Gastrocnemius medialis (tissue), 4 donors: ENCODE measurements at regions not wholly inside any gene's neighbourhood (a gene's known extent, or its start where the extent isn't known, plus 50 kb on each side); places are given as distances from the start of the nearest gene placed in this dataset.
"Not testable (repeated sequence)": the region's sequence is repeated elsewhere in the genome, so short reads cannot be mapped to it uniquely, and the experiment has no call there.

Source experiments
- CTCF ChIP-seq, 5 experiments: fragments of 450-650 bp in 3 of 5; fragments of 200-600 bp in 2 of 5; sonication (generic) in 2 of 5; IDR thresholded peaks in 4 of 5; conservative IDR thresholded peaks in 1 of 5; 1 replicate in 4 of 5; 2 replicates in 1 of 5; pipeline ENCODE4 v1.5.1; 2016 to 2019; ENCODE audit warnings: antibody characterized with exemption in 5 of 5, mild to moderate bottlenecking in 3 of 5, moderate library complexity in 3 of 5
- POLR2A ChIP-seq, 2 donors: fragments of 450-650 bp; IDR thresholded peaks; one replicate each; pipeline ENCODE4 v1.6.1; 2017; ENCODE audit warnings: antibody characterized with exemption in 2 of 2, mild to moderate bottlenecking in 2 of 2, moderate library complexity in 2 of 2

DNA sequence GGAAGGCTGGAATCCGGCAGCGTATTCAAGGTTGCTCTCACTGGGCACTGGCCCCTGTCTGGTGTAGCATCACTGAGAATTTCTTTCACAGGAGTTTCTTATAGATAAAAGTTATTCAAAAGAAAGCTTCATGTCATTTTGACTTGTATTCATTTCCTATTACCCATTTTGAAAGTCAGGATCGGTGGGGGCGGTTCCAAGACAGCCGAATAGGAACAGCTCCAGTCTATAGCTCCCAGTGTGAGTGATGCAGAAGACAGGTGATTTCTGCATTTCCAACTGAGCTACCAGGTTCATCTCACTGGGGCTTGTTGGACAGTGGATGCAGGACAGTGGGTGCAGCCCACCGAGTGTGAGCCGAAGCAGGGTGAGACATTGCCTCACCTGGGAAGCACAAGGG is 51.5 kb upstream of the CDC42EP3 start:
- TF ChIP-seq CTCF (IDR thresholded peaks at IDR 0.05 in 4 of 5, conservative IDR thresholded peaks at IDR 0.05 in 1 of 5); POLR2A (IDR thresholded peaks at IDR 0.05): not testable (repeated sequence)
